PC-9 (cell line): ENCODE measurements at regions not wholly inside any gene's neighbourhood (a gene's known extent, or its start where the extent isn't known, plus 50 kb on each side); places are given as distances from the start of the nearest gene placed in this dataset.

Experiments used
- BruUV-seq: library from RNA; stranded (reverse); fragments of 400-500 nt; replicated peaks from 2 replicates; lab custom pipeline; 2021; lab: Mats Ljungman, UMichigan
- CTCF ChIA-PET: fragments of 300-600 bp; sonication (Branson Sonifier 250); formaldehyde crosslinking; loops from one replicate; lab custom pipeline; 2022; ENCODE audit warnings: antibody characterized with exemption; lab: Charles Lee
- POLR2A ChIA-PET: fragments of 300-600 bp; sonication (Branson Sonifier 250); formaldehyde crosslinking; loops from one replicate; lab custom pipeline; 2022; ENCODE audit warnings: antibody characterized with exemption; ENCODE audit not compliant: unreplicated experiment; lab: Charles Lee
- DNase-seq, 2 experiments: peaks; one replicate each; pipeline versions ENCODE4 v3.0.0 to v3.0.0-alpha.2; 2015 to 2022; ENCODE audit warnings: mixed read lengths in 1 of 2
- H2AFZ ChIP-seq: fragments of 200-600 bp; sonication (generic); 2 replicates; pipeline ENCODE4 v1.8.1; 2017; ENCODE audit warnings: antibody characterized with exemption
- H3F3A ChIP-seq: fragments of 200-600 bp; sonication (generic); 2 replicates; pipeline ENCODE4 v1.8.1; 2017; ENCODE audit warnings: antibody characterized with exemption, mild to moderate bottlenecking, low read depth; ENCODE audit not compliant: insufficient read depth
- H3K27ac ChIP-seq: fragments of 200-600 bp; sonication (generic); 2 replicates; pipeline ENCODE4 v1.6.1; 2016; ENCODE audit warnings: mixed run types
- H3K27me3 ChIP-seq: fragments of 200-600 bp; sonication (generic); 2 replicates; pipeline ENCODE4 v1.6.1; 2016; ENCODE audit warnings: low read depth, mixed run types; ENCODE audit not compliant: insufficient read depth
- H3K36me3 ChIP-seq: fragments of 200-600 bp; sonication (generic); 2 replicates; pipeline ENCODE4 v1.6.1; 2016; ENCODE audit warnings: low read depth, mixed run types
- H3K4me1 ChIP-seq: fragments of 200-600 bp; sonication (generic); replicated peaks from 2 replicates; pipeline ENCODE4 v1.6.1; 2016; ENCODE audit warnings: mixed run types; ENCODE audit not compliant: insufficient read depth
- H3K4me2 ChIP-seq: fragments of 200-600 bp; sonication (generic); 2 replicates; pipeline ENCODE4 v1.6.1; 2017; ENCODE audit warnings: mixed run types
- H3K4me3 ChIP-seq: fragments of 200-600 bp; sonication (generic); 2 replicates; pipeline ENCODE4 v1.6.1; 2016; ENCODE audit warnings: mixed run types
- H3K79me2 ChIP-seq: fragments of 200-600 bp; sonication (generic); 2 replicates; pipeline ENCODE4 v1.6.1; 2017; ENCODE audit warnings: low read depth, mixed run types
- H3K9me2 ChIP-seq: fragments of 200-600 bp; sonication (generic); 2 replicates; pipeline ENCODE4 v1.8.1; 2017; ENCODE audit warnings: mild to moderate bottlenecking; ENCODE audit not compliant: insufficient read depth
- H3K9me3 ChIP-seq: fragments of 200-600 bp; sonication (generic); 2 replicates; pipeline ENCODE4 v1.8.1; 2016; ENCODE audit warnings: low read depth; ENCODE audit not compliant: insufficient read depth
- H4K20me1 ChIP-seq: fragments of 200-600 bp; sonication (generic); 2 replicates; pipeline ENCODE4 v1.8.1; 2017; ENCODE audit not compliant: insufficient read depth
- EZH2 ChIP-seq: fragments of 200-600 bp; sonication (generic); IDR thresholded peaks from 2 replicates; pipeline ENCODE4 v1.8.0; 2017; ENCODE audit warnings: antibody characterized with exemption, low read depth
- intact Hi-C: fragments of 100-400 bp; cut with micrococcal nuclease; formaldehyde crosslinking; loops from one replicate; pipeline ENCODE4 v1.10.0; 2022; ENCODE audit not compliant: unreplicated experiment
- TF ChIP-seq, protein P1 (sequence below): fragments of 200-600 bp; sonication (generic); conservative IDR thresholded peaks from 2 replicates; pipeline ENCODE4 v1.6.1; 2017; ENCODE audit warnings: mixed run types, antibody characterized with exemption, mild to moderate bottlenecking, moderate library complexity

DNA sequence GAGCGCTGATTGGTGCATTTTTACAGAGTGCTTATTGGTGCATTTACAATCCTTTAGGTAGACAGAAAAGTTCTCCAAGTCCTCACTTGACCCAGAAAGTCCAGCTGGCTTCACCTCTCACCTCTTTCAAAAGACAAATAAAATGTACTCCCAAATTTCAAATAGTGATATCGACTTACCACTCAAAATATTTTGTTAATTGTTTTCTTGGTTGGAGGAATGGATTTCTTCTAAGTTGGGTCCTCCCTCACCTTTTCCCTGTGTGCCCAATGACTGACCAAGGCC is 338.4 kb upstream of the KLF3 start:
- H4K20me1 ChIP-seq: no peaks in the 10 kb centered on the region
- H3K9me3 ChIP-seq: no peaks in the 10 kb centered on the region
- H3K4me3 ChIP-seq: no peak overlapping the region
- DNase-seq: no peak
- H2AFZ ChIP-seq: no peak overlapping the region
- BruUV-seq: no TSS peak
- POLR2A ChIA-PET: no interaction called here
- no peaks in the 10 kb centered on the region for H3K36me3 ChIP-seq
- TF ChIP-seq EZH2: no peak
- TF ChIP-seq, protein P1, sequence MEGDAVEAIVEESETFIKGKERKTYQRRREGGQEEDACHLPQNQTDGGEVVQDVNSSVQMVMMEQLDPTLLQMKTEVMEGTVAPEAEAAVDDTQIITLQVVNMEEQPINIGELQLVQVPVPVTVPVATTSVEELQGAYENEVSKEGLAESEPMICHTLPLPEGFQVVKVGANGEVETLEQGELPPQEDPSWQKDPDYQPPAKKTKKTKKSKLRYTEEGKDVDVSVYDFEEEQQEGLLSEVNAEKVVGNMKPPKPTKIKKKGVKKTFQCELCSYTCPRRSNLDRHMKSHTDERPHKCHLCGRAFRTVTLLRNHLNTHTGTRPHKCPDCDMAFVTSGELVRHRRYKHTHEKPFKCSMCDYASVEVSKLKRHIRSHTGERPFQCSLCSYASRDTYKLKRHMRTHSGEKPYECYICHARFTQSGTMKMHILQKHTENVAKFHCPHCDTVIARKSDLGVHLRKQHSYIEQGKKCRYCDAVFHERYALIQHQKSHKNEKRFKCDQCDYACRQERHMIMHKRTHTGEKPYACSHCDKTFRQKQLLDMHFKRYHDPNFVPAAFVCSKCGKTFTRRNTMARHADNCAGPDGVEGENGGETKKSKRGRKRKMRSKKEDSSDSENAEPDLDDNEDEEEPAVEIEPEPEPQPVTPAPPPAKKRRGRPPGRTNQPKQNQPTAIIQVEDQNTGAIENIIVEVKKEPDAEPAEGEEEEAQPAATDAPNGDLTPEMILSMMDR: no peak
- H3K27me3 ChIP-seq: no peaks in the 10 kb centered on the region
- H3K27ac ChIP-seq: no peak overlapping the region
- H3K79me2 ChIP-seq: no peaks in the 10 kb centered on the region
- CTCF ChIA-PET: no interaction called here
- H3K4me2 ChIP-seq: no peak overlapping the region
- intact Hi-C loops: no loop called here
- peaks cover 9% of the 10 kb centered on the region; the same call in 1 of the 2 replicates for H3F3A ChIP-seq
- H3K9me2 ChIP-seq: no peaks in the 10 kb centered on the region
- H3K4me1 ChIP-seq: peaks cover 12% of the 10 kb centered on the region

DNA sequence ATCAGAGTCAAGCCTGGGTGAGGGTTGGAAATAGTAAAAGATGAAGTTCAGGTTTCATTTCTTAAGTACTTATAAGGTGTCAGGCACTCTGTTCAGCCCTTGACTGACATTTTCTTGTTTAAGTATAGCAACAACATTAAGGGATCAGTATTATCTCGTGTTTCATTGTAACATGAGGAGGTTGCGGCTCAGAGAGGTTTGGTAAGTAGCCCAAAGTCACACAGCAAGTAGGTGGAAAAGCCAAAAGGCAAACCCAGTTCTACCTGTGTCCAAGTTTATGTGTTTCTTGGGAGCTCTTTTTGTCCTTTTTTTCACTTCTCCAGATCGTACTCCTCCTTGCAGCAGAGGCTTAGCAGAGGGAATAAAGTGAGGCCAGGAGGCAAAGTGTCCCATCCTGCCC is 337.5 kb upstream of the KLF3 start:
- no peaks in the 10 kb centered on the region for H3K79me2 ChIP-seq
- no peaks in the 10 kb centered on the region for H3K27me3 ChIP-seq
- no peak overlapping the region for H3K4me2 ChIP-seq
- no peaks in the 10 kb centered on the region for H3K9me3 ChIP-seq
- H3K27ac ChIP-seq: no peak overlapping the region
- H3F3A ChIP-seq: 0 out of 2 replicates have a peak, but pooled peaks cover 5% of the 10 kb centered on the region
- H3K4me1 ChIP-seq: peaks cover 12% of the 10 kb centered on the region
- no peaks in the 10 kb centered on the region for H4K20me1 ChIP-seq
- H3K9me2 ChIP-seq: no peaks in the 10 kb centered on the region
- no peaks in the 10 kb centered on the region for H3K36me3 ChIP-seq
- no peak for DNase-seq
- intact Hi-C loops: no loop called here
- H3K4me3 ChIP-seq: no peak overlapping the region
- TF ChIP-seq, protein P1: no peak
- TF ChIP-seq EZH2: no peak
- no peak overlapping the region for H2AFZ ChIP-seq
- BruUV-seq: no TSS peak
- ChIA-PET POLR2A (no interaction called here), CTCF (interaction anchor here (0.6 kb wide), 1 partner anchor 336 kb away, joined by 3 read pairs; no protein-coding TSS in a partner anchor)

DNA sequence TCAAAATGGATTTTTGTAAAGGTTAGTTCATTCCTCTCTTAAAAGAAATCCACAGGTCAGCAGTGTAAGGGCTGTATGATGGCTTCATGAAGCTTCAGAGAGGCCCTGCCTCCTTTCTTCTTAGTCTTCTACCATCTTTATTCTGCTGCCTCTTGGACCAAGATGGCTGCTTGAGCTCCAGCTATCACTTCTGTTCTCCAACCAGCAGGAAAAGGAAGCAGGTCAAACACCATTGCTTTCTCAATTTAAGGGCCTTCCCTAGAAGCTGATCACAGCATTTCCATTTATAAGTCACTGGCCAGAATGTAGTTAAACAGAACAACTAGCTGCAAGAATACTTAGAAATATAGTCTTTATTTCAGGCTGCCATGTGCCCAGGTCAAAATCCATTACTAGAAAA is 336.8 kb upstream of the KLF3 start:
- POLR2A ChIA-PET: no interaction called here
- Histone ChIP-seq H3K27ac (no peak overlapping the region), H3K9me2 (no peaks in the 10 kb centered on the region), H3K4me3 (no peak overlapping the region), H3F3A (0 out of 2 replicates have a peak, but pooled peaks cover 5% of the 10 kb centered on the region), H3K36me3 (no peaks in the 10 kb centered on the region), H3K4me2 (no peak overlapping the region), H3K9me3 (no peaks in the 10 kb centered on the region), H2AFZ (no peak overlapping the region), H3K27me3 (no peaks in the 10 kb centered on the region), H3K79me2 (no peaks in the 10 kb centered on the region), H3K4me1 (peaks cover 12% of the 10 kb centered on the region), H4K20me1 (no peaks in the 10 kb centered on the region)
- no peak for DNase-seq
- no TSS peak for BruUV-seq
- intact Hi-C loops: no loop called here
- TF ChIP-seq, protein P1: no peak
- TF ChIP-seq EZH2: no peak
- CTCF ChIA-PET: interaction anchor here (0.6 kb wide), 1 partner anchor 335 kb away, joined by 3 read pairs; no protein-coding TSS in a partner anchor
